ENCODE measurements at regions not wholly inside any gene's neighbourhood (a gene's known extent, or its start where the extent isn't known, plus 50 kb on each side); places are given as distances from the start of the nearest gene placed in this dataset.

DNA sequence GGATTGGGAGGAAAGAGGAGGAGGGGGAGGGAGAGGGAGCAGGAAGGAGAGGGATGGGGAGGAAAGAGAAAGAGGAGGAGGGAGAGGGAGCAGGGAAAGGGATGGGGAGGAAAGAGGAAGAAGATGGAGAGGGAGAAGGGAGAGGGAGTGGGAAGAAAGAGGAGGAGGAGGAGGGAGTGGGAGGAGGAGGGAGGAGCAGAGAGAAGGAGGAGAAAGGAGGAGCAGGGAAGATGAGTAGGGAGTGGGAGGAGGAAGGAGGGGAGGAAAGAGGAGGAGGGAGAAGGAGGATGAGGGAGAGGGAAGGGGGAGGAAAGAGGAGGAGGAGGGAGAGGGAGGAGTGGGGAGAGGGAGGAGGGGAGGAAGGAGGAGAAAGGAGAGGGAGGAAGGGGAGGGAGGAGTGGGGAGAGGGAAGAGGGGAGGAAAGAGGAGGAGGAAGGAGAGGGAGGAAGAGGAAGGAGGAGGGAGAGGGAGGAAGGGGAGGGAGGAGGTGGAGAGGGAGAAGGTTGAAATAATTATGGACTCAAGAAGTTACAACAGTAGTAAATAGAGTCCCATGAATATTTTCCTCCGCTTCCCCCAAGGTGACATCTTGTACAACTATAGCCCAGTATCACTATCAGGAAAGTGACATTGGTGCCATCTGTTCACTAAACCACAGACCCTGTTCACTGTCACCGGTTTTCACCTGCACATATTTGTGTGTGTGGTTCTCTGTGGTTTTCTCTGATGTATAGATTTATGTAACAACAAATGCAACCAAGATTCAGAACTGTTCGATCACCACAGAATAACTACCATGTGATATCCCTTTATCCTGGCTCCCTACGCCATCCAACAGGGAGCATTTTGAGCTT lies 325.3 kb upstream of the EEF2KMT start:
- FAIRE-seq (no peak), DNase-seq (ENCODE audit: low spot score) (no peak)

DNA sequence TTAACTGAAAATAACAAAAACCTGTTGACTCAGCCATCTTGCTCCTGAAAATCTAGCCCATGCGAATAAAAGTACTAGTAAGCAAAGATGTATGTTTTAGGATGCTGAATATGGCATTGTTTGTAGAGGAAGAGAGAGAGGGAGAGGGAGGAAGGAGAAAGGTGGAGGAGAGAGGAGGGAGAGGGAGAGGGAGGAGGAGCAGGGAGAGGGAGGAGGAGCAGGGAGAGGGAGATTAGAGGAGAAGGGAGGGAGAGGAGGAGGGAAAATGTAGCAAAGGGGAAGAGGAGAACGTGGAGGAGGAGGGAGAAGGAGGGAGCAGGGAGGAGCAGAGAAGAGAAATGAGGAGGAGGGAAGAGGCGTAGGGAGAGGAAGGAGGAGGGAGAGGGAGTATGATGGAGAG lies 324.5 kb upstream of the EEF2KMT start:
- FAIRE-seq, result no peak
- DNase-seq (ENCODE audit: low spot score), result no peak

DNA sequence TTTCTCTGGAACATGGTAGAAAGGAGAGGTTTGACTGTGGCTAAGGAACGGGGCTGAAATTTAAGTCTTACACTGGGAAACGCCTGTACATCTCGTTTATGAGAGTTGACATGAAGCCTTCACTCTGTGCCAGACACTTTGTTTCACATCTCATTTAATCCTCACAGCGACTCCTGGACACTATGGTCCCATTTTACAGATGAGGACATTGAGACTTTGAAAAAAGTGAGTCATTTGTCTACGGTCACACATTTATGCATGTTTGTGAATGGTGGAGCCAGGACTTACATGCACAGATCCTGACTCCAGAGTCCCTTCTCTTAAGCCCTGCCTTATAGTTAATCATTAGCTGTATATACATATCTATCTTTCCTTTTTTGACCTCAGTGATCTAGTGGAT lies 318.4 kb upstream of the EEF2KMT start:
- FAIRE-seq (no peak), DNase-seq (ENCODE audit: low spot score) (no peak)

DNA sequence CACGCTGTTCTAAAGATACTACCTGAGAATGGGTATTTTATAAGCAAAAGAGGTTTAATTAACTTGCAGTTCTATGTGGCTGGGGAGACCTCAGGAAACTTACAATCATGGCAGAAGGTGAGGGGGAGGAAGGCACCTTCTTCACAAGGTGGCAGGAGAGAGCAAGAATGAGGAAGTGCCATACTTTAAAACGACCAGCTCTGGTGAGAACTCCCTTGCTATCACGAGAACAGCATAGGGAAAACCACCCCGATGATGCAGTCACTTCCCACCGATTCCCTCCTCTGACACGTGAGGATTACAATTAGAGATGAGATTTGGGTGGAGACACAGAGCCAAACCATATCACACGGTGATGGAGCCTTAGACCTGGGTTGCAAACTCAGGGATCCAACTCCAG lies 317.5 kb upstream of the EEF2KMT start:
- DNase-seq (ENCODE audit: low spot score) (no peak), FAIRE-seq (no peak)

DNA sequence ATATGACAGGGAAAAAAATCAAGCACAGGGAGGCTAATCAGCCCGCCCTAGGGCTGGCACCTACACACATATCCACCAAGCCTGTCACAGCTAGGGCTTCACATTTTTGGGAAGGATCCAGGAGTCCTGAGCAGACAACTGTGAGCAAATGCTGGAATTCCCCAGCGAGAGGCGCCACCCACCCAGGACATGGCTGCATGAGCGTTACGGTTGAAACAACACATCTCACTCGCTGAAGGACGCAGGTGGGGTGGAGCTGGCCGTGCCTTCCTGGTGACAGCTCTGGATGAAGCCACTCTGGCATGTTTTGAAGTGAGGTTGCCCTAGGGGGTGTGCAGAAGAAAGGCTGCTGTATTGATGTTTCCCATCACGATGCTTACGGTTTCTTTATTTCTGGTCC lies 315.1 kb upstream of the EEF2KMT start:
- DNase-seq (ENCODE audit: low spot score) (no peak), FAIRE-seq (no peak)

DNA sequence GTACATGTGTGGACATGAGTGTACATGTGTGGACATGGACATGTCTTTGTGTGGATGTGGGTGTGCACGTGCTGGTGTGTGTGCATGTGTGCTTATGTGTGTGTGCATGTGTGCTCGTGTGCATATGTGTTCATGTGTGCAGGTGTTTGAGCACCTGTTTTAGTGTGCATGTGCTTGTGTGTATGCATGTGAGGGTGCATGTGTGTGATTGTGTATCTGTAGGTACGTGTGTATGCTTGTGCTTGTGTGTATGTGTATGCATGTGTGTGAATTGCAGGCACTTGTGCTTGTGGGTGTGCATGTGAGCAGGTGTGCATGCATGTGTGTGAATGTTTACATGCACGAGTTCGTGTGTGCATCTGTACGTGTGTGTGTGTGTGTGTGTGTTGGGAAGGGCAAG lies 300.6 kb upstream of the EEF2KMT start:
- peak; percentile 90 for FAIRE-seq
- DNase-seq (ENCODE audit: low spot score), result no peak

DNA sequence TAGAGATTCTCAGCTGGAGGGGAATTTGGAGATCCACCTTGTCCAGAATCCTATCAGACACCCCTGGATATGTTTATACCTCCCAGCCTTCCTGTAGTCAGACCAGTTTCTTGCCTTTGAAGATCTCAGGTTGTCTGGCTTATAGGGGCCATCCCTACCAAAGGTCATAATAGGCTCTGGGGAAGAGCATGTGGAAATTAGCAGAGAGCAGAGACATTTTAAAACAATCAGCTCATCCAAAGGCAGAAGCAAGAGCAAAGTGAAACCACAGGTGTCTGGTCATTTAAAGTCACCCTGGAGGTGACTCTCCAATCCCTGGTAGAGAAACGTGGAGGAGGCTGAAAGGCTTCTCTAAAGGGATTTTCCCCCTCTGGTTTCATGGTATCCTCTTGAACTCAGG lies 299.3 kb upstream of the EEF2KMT start:
- no peak for DNase-seq (ENCODE audit: low spot score)
- FAIRE-seq, result no peak

DNA sequence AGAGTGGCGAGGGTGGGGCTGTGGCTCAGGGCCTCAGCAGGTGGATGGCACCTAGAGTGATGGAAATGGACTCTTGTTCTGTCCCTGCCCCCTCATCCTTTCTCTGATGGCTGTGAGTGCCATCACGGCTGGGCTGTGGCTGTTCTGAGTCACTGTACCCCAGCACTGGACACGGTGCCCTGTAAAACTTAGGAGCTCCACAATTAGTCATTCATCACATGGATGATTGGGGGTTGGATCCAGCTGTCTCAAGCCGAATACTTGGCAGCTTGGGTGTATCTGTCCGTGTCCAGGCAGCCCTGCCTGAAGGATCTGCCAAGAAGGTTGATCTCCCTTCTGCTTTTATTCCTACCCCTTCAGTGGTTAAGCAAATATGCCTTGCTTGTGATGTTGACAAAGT lies 295.5 kb upstream of the EEF2KMT start:
- DNase-seq (ENCODE audit: low spot score) (peak; percentile 26), FAIRE-seq (no peak)

DNA sequence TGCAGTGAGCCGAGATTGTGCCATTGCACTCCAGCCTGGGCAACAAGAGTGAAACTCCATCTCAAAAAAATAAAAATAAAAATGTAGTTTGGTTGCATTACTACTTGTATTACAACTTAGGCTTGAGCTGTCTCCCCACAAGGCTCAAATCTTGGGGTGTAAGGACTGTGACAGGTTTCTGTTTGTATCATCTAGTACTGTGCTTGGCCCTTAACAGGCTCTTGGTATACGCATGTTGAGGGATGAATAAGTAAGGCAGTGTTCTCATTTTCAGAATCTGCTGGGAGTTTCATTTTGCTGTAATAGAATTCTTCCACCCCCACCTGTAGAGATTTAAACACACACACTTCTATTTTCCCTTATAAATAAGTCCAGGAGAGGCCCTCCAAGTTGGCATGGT lies 289.4 kb upstream of the EEF2KMT start:
- no peak for FAIRE-seq
- DNase-seq (ENCODE audit: low spot score), result no peak

DNA sequence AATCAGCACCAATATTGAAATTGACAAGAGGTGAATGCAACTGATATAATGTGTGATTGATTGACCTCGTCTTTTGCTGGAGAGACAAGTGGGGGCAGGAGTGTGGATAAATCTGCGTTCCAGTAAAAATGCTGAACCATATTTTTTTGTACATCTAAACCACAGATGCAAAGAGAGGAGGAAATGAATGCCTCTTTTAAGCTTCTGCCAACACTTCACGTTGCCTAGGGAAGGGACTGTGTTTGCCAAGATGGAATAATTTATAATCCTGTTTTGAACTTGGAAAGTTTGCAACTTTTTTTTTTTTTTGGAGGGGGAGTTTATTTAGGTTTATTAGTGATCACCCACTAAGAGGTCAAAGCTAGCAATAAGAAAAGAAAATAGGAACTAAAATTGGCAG lies 288.2 kb upstream of the EEF2KMT start:
- FAIRE-seq (no peak), DNase-seq (ENCODE audit: low spot score) (no peak)

DNA sequence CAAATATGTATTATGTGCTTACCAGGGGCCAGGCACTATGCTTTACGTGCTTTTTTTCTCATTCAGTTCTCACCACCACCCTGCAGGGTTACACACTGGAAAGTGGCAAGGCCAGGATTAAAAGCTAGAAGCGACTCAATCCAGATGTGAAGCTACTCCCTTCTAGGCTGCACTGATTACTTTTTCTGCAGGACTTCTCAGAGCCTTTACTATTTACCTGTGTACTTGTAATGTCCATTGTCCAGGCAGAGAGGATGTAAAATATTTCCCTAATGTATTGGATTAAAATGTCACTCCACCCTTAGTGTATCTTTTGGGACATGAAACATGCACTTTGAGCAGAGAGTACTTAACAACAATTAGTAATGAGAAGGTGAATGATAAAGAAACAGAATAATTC lies 287.5 kb upstream of the EEF2KMT start:
- DNase-seq (ENCODE audit: low spot score), result no peak

DNA sequence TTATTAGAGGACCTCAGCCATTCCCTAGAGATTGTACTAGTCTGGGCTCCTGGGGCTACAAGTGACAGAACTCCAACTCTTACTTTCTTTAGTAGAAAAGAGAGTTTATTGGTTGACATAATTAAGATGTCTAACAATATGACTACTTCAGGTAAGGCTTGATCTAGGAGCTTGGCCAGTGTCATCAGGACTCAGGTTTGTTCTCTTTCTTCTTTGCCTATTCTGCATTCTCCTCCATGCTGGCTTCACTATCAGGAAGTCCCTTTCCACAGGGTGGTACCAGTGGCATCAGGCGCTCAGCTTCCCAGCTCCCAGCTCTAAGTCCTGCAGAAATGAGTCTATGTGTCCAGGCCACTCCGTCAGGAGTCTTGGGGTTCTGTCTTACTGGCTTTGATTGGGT lies 286.1 kb upstream of the EEF2KMT start:
- no peak for DNase-seq (ENCODE audit: low spot score)
- FAIRE-seq, result no peak

More for the DNA sequence above, 287.5 kb upstream of the EEF2KMT start:
- no peak for FAIRE-seq

DNA sequence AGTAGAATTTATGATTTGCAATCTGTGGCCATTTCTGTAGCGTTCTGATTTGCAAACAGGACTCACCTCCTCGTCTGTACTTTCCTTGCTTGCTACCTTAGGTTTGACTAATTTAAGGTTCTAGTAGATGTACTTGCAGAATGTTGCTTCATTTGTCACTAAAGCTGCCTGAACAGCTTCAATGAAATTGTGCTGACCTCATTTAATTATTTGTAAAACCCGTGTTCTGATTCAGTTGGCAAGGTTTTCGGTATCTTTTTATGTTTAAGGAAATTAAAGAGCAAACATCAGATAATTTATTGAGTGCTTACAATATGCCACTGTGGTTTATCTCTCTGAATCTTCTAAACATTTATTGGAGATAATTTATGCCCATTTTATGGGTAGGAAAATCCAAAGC lies 284.9 kb upstream of the EEF2KMT start:
- no peak for FAIRE-seq

DNA sequence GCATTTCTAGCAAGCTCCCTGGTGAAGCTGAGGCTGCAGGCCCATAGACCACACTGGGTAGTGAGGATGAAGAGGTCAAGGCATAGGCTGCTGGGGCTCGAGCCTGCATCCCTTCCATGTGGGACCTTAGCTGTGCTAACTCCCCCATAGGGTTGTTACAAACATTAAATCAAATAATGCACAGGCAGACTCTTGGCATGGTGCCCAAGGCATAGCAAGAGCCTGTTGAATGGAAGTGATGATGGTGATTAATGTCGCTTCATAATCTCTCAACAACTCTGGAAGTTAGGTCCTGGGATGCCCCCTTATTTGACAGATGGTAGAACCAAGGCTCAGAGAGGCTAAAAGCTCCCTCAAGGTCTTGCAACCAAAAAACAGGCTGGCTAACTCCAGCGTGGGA lies 283.9 kb upstream of the EEF2KMT start:
- DNase-seq (ENCODE audit: low spot score) (no peak), FAIRE-seq (no peak)

More for the DNA sequence above, 284.9 kb upstream of the EEF2KMT start:
- no peak for DNase-seq (ENCODE audit: low spot score)

DNA sequence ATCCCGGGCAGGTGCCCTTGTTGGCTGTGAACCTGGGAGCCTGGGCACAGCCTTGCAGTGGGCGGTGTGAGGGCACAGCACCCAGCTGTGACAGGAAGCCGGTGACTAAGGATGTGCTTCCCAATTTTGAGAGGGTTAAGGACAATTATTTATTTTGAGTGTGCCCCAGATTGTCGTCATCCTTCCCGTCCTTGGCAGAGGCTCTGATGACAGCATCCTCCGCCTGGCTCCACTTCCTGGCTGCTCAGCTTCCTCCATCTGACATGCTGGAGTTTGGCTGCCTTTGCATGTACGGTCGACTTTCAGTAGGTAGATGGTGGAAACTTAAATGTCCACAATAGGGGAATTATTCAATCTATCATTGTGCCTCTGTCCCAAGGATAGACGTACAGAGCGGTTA lies 282.4 kb upstream of the EEF2KMT start:
- DNase-seq (ENCODE audit: low spot score) (peak; percentile 32), FAIRE-seq (peak; percentile 55)

DNA sequence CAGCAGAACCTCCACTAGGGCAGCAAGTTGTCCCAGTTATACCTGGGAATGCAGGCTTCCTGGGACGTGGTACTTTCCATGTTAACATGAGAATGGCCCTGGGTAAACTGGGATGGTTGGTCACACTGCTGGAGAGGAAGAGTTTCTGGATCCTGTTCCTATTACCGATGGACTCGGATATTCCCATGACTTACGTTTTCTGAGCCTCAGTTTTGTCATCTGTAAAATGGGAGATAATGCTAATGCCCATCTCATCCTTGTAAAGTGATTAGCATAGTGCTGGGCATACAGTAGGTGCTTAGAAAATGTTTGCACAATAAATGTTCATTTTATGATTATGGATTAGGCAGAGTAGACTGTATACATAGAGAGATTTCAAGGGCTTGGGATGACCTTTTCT lies 280.9 kb upstream of the EEF2KMT start:
- peak; percentile 20 for FAIRE-seq

DNA sequence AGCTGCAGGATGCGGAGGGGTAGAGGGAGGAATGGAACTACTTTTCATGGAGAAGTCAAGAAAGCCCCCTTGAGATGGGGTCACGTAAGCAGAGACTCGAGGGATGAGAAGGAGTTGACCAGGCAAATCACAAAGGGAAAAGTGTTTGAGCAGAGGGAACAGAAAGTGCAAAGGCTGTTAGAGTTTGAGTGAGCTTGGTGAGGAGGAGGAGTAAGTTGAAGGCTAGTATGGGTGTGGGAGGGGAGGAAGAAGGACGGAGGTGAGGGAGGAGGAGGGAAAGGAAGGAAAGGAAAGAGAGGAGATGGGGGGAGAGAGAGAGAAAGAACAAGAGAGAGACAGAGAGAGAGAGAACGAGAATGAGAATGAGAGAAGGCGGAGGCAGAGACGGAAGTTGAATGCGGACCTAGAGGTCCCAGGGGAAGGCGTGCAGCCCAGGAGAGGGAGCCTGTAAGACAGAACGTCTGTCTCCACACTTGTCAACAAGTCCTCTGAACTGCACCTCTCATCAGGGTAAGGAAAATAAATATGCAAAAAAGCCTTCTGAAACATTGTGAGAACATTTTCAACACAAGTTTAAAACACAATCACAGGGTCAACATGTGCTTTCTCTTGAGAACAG lies 279.8 kb upstream of the EEF2KMT start:
- FAIRE-seq, result no peak
- no peak for DNase-seq (ENCODE audit: low spot score)

More for the DNA sequence above, 280.9 kb upstream of the EEF2KMT start:
- no peak for DNase-seq (ENCODE audit: low spot score)

DNA sequence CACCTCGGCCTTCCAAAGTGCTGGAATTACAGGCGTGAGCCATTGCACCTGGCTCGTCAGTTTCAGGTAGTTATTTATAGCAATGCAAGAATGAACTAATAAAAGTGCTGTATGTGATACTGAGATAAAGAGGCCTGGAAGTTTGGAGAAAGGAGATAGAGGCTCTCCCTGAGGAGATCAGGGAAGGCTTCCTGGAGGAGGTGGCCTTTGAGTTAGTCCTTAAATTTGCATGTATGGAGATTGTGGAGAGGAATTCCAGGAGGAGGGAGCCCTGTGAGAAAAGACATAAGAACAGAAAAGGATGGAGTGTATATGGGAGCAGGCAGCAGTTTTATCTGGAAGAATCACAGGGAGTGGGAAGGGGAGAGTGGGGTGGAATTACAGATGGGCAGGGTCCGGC lies 276.6 kb upstream of the EEF2KMT start:
- no peak for DNase-seq (ENCODE audit: low spot score)
- FAIRE-seq, result no peak

DNA sequence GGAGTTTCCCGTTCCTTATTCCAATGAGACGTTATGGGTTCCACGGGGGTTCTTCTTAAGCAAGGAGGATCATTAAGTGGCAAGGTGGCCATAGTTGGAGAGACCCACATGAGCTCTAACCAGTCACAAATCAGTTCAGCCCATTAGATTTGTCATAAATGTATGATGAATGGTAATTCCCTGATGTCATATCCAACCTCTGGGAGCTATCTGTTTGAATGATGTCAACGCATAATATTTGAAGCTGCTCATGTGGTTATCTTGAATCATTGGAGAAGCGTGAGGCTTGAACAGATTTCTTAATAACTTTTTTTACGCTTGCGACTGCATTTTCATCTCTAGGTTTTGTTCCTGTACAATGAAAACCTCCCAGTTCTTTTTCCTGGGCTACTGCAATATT lies 270.4 kb upstream of the EEF2KMT start:
- FAIRE-seq, result no peak
- no peak for DNase-seq (ENCODE audit: low spot score)

DNA sequence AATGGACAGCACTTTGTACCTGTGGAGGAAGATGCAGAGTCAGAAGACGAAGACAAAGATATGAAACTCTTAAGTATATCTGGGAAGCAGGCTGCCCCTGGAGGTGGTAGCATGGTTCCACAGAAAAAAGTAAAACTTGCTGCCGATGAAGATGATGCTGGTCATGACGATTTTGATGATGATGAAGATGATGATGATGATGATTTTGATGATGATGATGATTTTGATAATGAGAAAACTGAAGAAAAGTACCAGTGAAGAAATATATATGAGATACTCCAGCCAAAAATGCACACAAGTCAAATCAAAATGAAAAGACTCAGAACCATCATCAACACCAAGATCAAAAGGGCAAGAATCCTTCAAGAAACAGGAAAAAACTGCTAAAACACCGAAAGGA lies 268.5 kb upstream of the EEF2KMT start:
- FAIRE-seq, result no peak
- no peak for DNase-seq (ENCODE audit: low spot score)

DNA sequence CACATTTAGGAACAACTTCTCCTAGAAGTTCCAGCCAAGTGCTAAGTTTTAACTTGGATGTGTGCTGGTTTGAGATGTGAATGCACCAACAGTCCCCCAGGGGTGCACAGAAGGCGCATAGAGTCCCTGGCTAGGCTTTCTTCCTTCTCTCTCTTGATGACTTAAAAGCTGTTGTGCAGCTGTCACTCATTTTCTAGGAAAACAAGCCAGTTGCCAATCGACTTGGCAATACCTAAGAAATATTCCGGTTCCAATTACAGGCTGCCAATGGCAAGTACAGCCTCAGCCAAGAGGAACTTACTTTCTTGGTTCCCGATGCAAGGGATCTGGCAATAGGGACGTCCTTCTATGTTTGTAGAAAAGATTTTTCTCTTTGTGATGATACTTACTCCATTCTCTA lies 266.6 kb upstream of the EEF2KMT start:
- no peak for FAIRE-seq
- no peak for DNase-seq (ENCODE audit: low spot score)

DNA sequence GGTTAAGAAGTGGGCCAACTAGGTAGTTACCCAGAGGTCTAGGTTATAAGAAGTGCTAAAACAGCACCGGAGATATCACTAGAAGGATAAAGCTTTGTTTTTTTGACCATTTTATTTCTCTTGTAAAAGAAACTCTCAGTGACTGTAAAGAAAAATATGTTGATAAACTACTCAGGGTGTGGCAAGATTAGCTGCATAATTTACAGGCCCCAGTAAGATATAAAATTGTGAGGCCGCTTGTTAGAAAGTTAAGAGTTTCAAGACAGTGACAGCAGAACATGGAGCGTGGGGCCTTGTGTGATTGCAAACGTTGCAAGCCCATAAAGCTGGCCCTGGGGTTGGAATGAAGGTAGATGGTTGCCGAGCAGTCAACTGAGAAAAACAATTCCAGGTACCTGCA lies 263.7 kb upstream of the EEF2KMT start:
- FAIRE-seq, result no peak
- DNase-seq (ENCODE audit: low spot score), result no peak

DNA sequence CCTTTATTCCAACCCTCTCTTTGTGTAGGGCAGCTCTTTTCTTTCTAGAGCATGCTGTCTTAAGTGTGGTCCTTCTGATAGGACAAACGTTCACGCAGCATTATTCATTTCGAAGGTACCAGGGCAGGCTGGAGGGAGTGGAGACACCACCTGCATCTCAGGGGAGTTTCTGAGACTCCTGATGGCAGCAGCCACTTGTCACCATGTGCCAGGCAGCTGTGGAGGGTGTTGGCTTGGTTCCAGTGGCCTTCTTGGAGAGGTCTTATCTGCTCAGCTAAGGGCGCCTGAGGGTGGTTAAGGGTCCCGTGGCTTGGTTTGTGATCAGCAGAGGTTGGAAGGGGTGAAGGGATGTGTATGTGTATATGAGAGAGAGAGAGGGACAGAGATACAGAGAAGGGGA lies 257.1 kb upstream of the EEF2KMT start:
- DNase-seq (ENCODE audit: low spot score) (no peak), FAIRE-seq (no peak)
